Thyroid gland (tissue), 4 donors: ENCODE measurements at regions not wholly inside any gene's neighbourhood (a gene's known extent, or its start where the extent isn't known, plus 50 kb on each side); places are given as distances from the start of the nearest gene placed in this dataset. TPM values are rescaled to one million over a fixed set of nuclear protein-coding genes. Genes with fewer than 3 reads are reported as not detected.
"Not testable (repeated sequence)": the region's sequence is repeated elsewhere in the genome, so short reads cannot be mapped to it uniquely, and the experiment has no call there.

Experiments
- DNase-seq, 2 donors: peaks; one replicate each; pipeline ENCODE4 v3.0.0-alpha.2; 2019
- H3K27ac ChIP-seq, 3 donors: fragments of 200-600 bp; sonication (generic); 1 replicate in 2 of 3; 2 replicates in 1 of 3; pipeline ENCODE4 v1.5.1; 2016 to 2019; ENCODE audit warnings: mild to moderate bottlenecking in 1 of 3, moderate library complexity in 1 of 3
- H3K27me3 ChIP-seq: fragments of 200-600 bp; sonication (generic); one replicate; pipeline ENCODE4 v1.5.1; 2019
- H3K36me3 ChIP-seq, 2 donors: fragments of 200-600 bp; sonication (generic); one replicate each; pipeline ENCODE4 v1.5.1; 2016 to 2019
- H3K4me1 ChIP-seq, 2 donors: fragments of 200-600 bp; sonication (generic); one replicate each; pipeline ENCODE4 v1.5.1; 2017 to 2019
- H3K4me3 ChIP-seq, 3 donors: fragments of 200-600 bp; sonication (generic); replicated peaks in 1 of 3; 1 replicate in 2 of 3; 2 replicates in 1 of 3; pipeline ENCODE4 v1.5.1; 2016; ENCODE audit warnings: mild to moderate bottlenecking in 1 of 3
- H3K9me3 ChIP-seq: fragments of 200-600 bp; sonication (generic); one replicate; pipeline ENCODE4 v1.5.1; 2017
- WGBS, 2 donors: methylation state at CpG; one replicate each; pipeline ENCODE4 v1.1.5; 2017; 5-methylcytosine and 5-hydroxymethylcytosine counted together
- intact Hi-C: fragments of 100-400 bp; cut with DNase I; formaldehyde crosslinking; loops from one replicate; pipeline ENCODE4 v1.15.1; 2023
- small RNA-seq: library from RNA; depleted of rRNA; stranded (forward); fragments of <200 nt; gene quantifications from one replicate; pipeline ENCODE3, GENCODE V24; 2016

GRCh38 chr1:120658622-120659021 is 65.1 kb upstream of the NBPF26 start:
- H3K27ac ChIP-seq, H3K4me1 ChIP-seq, DNase-seq, intact Hi-C loops, H3K36me3 ChIP-seq, H3K9me3 ChIP-seq, H3K4me3 ChIP-seq, H3K27me3 ChIP-seq: not testable (repeated sequence)

GRCh38 chr1:120659133-120659532 is 64.6 kb upstream of the NBPF26 start:
- DNase-seq, H3K4me1 ChIP-seq, H3K4me3 ChIP-seq, H3K9me3 ChIP-seq, H3K36me3 ChIP-seq, H3K27ac ChIP-seq, intact Hi-C loops, H3K27me3 ChIP-seq: not testable (repeated sequence)
- WGBS, 2 donors, result no CpG with 5 or more reads among the region's 2 CpGs

DNA sequence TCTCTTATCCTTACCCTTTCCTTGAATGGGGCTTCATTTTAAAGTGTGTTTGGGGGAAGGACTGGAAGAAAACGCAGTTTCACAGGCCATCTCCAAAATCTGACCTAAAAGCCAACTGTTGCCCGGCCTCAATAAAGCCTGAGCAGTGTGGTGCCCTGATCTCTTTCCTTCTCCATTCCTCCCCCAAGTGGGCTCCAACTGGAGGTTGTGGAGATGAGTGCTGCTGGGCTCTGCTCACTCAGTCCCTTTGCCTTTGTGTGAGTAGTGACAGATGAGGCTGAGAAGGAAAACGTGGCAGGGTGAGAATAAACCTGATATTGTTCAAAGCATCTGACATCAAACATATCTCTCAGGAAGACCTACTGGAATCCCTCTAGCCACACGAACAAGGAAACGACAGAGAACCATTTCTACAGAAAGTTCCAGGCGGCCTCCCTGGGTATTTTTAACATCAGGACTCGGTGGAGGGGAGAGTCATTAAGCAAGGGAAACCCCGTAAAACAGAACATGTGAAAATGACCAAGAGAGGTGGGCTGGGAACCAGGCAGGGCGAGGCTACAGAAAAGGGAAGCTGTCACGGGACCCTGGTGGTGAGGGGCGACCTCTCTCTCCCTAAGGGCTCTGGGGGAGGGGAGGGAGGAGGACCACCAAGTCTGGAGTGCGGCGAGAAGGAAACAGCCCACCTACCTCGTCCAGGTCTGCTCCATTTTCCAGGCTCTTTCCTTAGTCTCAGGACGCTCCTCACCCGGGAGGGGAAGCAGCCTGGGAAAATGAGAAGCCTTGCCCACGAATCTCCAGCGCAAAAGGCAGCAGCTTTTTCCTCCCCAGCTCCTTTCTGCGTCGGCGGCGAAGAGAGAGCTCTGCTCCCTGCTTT is 59.1 kb upstream of the NBPF26 start:
- not testable (repeated sequence) for H3K27ac ChIP-seq, H3K9me3 ChIP-seq, H3K4me3 ChIP-seq

GRCh38 chr1:120665250-120665577 is 58.5 kb upstream of the NBPF26 start:
- intact Hi-C loops, H3K27me3 ChIP-seq, H3K27ac ChIP-seq, H3K4me3 ChIP-seq, H3K36me3 ChIP-seq, H3K9me3 ChIP-seq, H3K4me1 ChIP-seq: not testable (repeated sequence)
- DNase-seq, result peak in 1 of 2 donors; percentile 18
- no CpG with 5 or more reads among the region's 33 CpGs for WGBS, 2 donors

More for the DNA sequence above, 59.1 kb upstream of the NBPF26 start:
- H3K36me3 ChIP-seq, H3K4me1 ChIP-seq, DNase-seq, intact Hi-C loops, H3K27me3 ChIP-seq: not testable (repeated sequence)
- 60% methylated on average over 2 of the region's 22 CpGs; no CpG with 5 or more reads in 1 of the 2 donors for WGBS, 2 donors

- DNase-seq, H3K4me1 ChIP-seq, intact Hi-C loops, H3K27ac ChIP-seq, H3K4me3 ChIP-seq, H3K9me3 ChIP-seq, H3K27me3 ChIP-seq, H3K36me3 ChIP-seq: not testable (repeated sequence)
- WGBS, 2 donors, result no CpG with 5 or more reads among the region's 1 CpG
These were observed 55.6 kb upstream of the NBPF26 start for GRCh38 chr1:120668187-120668586.

Small RNA genes lying in the stretch of these regions (small RNA-seq; reads per million reads assigned to genes)
- not detected for gene RF00004
